Neural progenitor cell (in vitro differentiated cells): ENCODE measurements at regions not wholly inside any gene's neighbourhood (a gene's known extent, or its start where the extent isn't known, plus 50 kb on each side); places are given as distances from the start of the nearest gene placed in this dataset.
A peak's percentile ranks its signal among the peaks of the same experiment; 100 is the strongest.

Source experiments
- DNase-seq: peaks from one replicate; pipeline ENCODE4 v3.0.0-alpha.2; 2016; ENCODE audit warnings: low spot score
- H2AFZ ChIP-seq: fragments of 200-600 bp; sonication (generic); replicated peaks from 2 replicates; pipeline ENCODE4 v1.6.1; 2016; ENCODE audit warnings: antibody characterized with exemption
- H3F3A ChIP-seq: fragments of 200-600 bp; sonication (generic); 2 replicates; pipeline ENCODE4 v1.6.1; 2016; ENCODE audit warnings: antibody characterized with exemption, low read depth
- H3K27ac ChIP-seq: fragments of 200-600 bp; sonication (generic); 2 replicates; pipeline ENCODE4 v1.5.1; 2016; ENCODE audit warnings: mild to moderate bottlenecking
- H3K27me3 ChIP-seq: fragments of 200-600 bp; sonication (generic); 2 replicates; pipeline ENCODE4 v1.6.1; 2016; ENCODE audit warnings: mild to moderate bottlenecking, moderate library complexity
- H3K36me3 ChIP-seq: fragments of 200-600 bp; sonication (generic); 2 replicates; pipeline ENCODE4 v1.5.1; 2016
- H3K4me1 ChIP-seq: fragments of 200-600 bp; sonication (generic); 2 replicates; pipeline ENCODE4 v1.6.1; 2016; ENCODE audit warnings: mixed run types
- H3K4me2 ChIP-seq: fragments of 200-600 bp; sonication (generic); 2 replicates; pipeline ENCODE4 v1.6.1; 2016
- H3K4me3 ChIP-seq: fragments of 200-600 bp; sonication (generic); 2 replicates; pipeline ENCODE4 v1.5.1; 2016
- H3K79me2 ChIP-seq: fragments of 200-600 bp; sonication (generic); 2 replicates; pipeline ENCODE4 v1.6.1; 2016; ENCODE audit warnings: low read depth
- H3K9ac ChIP-seq: fragments of 200-600 bp; sonication (generic); 2 replicates; pipeline ENCODE4 v1.6.1; 2016
- H3K9me3 ChIP-seq: fragments of 200-600 bp; sonication (generic); 2 replicates; pipeline ENCODE4 v1.5.1; 2016; ENCODE audit warnings: low read depth
- H4K20me1 ChIP-seq: fragments of 200-600 bp; sonication (generic); 2 replicates; pipeline ENCODE4 v1.6.1; 2016; ENCODE audit warnings: low read depth
- H3K27ac Mint-ChIP-seq: 3 replicates; pipeline ENCODE4 v1.8.0; 2021; ENCODE audit warnings: mixed read lengths
- H3K27me3 Mint-ChIP-seq: 2 replicates; pipeline ENCODE4 v1.8.0; 2022; ENCODE audit warnings: low read depth, mild to moderate bottlenecking, inconsistent platforms, moderate library complexity, mixed read lengths; ENCODE audit not compliant: insufficient read depth
- H3K36me3 Mint-ChIP-seq: 3 replicates; pipeline ENCODE4 v1.8.0; 2021; ENCODE audit warnings: mixed read lengths
- H3K4me1 Mint-ChIP-seq: 3 replicates; pipeline ENCODE4 v1.8.0; 2021; ENCODE audit warnings: mixed read lengths
- H3K4me3 Mint-ChIP-seq: 3 replicates; pipeline ENCODE4 v1.8.0; 2021; ENCODE audit warnings: mild to moderate bottlenecking, moderate library complexity, mixed read lengths
- H3K9me3 Mint-ChIP-seq: 3 replicates; pipeline ENCODE4 v1.8.0; 2020; ENCODE audit warnings: mixed read lengths
- EZH2 ChIP-seq: fragments of 200-600 bp; sonication (generic); IDR thresholded peaks from 2 replicates; pipeline ENCODE4 v1.6.1; 2017; ENCODE audit warnings: antibody characterized with exemption, mild to moderate bottlenecking, moderate library complexity
- EZH2phosphoT487 ChIP-seq: fragments of 200-600 bp; sonication (generic); IDR thresholded peaks from 2 replicates; pipeline ENCODE4 v1.6.1; 2017; ENCODE audit warnings: antibody characterized with exemption
- TF ChIP-seq, protein P1 (sequence below): fragments of 200-600 bp; sonication (generic); IDR thresholded peaks from 2 replicates; pipeline ENCODE4 v1.5.1; 2017; ENCODE audit warnings: antibody characterized with exemption, mild to moderate bottlenecking

DNA sequence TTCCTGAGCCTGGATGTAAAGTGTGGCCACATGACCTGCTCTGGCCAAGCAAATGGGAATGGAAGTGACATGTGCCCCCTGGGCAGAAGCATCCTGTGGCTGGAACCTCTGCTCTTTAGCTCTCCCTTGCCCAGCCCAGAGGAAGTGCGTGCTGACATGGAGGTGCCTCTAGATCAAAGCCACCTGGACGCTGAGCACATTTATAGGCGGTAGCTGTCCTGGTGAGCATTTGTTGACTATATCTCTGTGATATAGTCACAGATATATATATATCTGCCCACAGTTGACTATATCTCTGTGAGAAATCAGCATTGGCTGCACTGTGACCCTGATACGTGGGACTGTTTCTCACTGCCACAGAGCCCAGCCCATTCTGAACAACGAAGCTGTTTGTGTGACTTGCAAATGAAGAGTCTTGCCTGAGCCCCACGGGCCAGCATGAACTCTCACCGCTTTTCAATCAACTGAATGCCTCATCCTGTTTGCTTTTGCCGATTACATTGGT, 118.8 kb downstream of the C16orf95 start:
- Histone ChIP-seq H4K20me1 (no peaks in the 10 kb centered on the region), H3F3A (no peaks in the 10 kb centered on the region), H2AFZ (no peak overlapping the region), H3K4me3 (no peak overlapping the region), H3K27me3 (no peaks in the 10 kb centered on the region), H3K9ac (no peak overlapping the region), H3K9me3 (no peaks in the 10 kb centered on the region), H3K79me2 (no peaks in the 10 kb centered on the region), H3K27ac (no peak overlapping the region), H3K4me1 (no peaks in the 10 kb centered on the region), H3K36me3 (no peaks in the 10 kb centered on the region), H3K4me2 (no peak overlapping the region)
- DNase-seq, result no peak
- Mint-ChIP-seq H3K27ac (no peak overlapping the region), H3K4me3 (no peak overlapping the region), H3K27me3 (peaks cover 7% of the 10 kb centered on the region), H3K4me1 (peaks cover 27% of the 10 kb centered on the region), H3K36me3 (no peaks in the 10 kb centered on the region), H3K9me3 (no peaks in the 10 kb centered on the region)
- TF ChIP-seq EZH2 (no peak), EZH2phosphoT487 (no peak)
- TF ChIP-seq, protein P1, sequence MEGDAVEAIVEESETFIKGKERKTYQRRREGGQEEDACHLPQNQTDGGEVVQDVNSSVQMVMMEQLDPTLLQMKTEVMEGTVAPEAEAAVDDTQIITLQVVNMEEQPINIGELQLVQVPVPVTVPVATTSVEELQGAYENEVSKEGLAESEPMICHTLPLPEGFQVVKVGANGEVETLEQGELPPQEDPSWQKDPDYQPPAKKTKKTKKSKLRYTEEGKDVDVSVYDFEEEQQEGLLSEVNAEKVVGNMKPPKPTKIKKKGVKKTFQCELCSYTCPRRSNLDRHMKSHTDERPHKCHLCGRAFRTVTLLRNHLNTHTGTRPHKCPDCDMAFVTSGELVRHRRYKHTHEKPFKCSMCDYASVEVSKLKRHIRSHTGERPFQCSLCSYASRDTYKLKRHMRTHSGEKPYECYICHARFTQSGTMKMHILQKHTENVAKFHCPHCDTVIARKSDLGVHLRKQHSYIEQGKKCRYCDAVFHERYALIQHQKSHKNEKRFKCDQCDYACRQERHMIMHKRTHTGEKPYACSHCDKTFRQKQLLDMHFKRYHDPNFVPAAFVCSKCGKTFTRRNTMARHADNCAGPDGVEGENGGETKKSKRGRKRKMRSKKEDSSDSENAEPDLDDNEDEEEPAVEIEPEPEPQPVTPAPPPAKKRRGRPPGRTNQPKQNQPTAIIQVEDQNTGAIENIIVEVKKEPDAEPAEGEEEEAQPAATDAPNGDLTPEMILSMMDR, result no peak

GRCh38 chr16:87198881-87199280, 118.3 kb downstream of the C16orf95 start:
- Mint-ChIP-seq H3K36me3 (no peaks in the 10 kb centered on the region), H3K4me3 (no peak overlapping the region), H3K4me1 (peaks cover 28% of the 10 kb centered on the region), H3K9me3 (no peaks in the 10 kb centered on the region), H3K27me3 (peaks cover 7% of the 10 kb centered on the region), H3K27ac (no peak overlapping the region)
- H3K36me3 ChIP-seq, result no peaks in the 10 kb centered on the region
- no peaks in the 10 kb centered on the region for H4K20me1 ChIP-seq
- no peak overlapping the region for H3K4me2 ChIP-seq
- H2AFZ ChIP-seq, result no peak overlapping the region
- TF ChIP-seq EZH2 (no peak), EZH2phosphoT487 (no peak)
- TF ChIP-seq, protein P1, result no peak
- no peak for DNase-seq
- no peak overlapping the region for H3K27ac ChIP-seq
- no peaks in the 10 kb centered on the region for H3K4me1 ChIP-seq
- no peaks in the 10 kb centered on the region for H3K27me3 ChIP-seq
- H3K9me3 ChIP-seq, result no peaks in the 10 kb centered on the region
- H3F3A ChIP-seq, result no peaks in the 10 kb centered on the region
- no peak overlapping the region for H3K4me3 ChIP-seq
- H3K79me2 ChIP-seq, result no peaks in the 10 kb centered on the region
- H3K9ac ChIP-seq, result no peak overlapping the region

GRCh38 chr16:87199379-87199778, 117.8 kb downstream of the C16orf95 start:
- DNase-seq, result no peak
- Mint-ChIP-seq H3K4me3 (peak overlapping the region; percentile 37), H3K4me1 (peaks cover 28% of the 10 kb centered on the region), H3K27me3 (peaks cover 7% of the 10 kb centered on the region), H3K9me3 (no peaks in the 10 kb centered on the region), H3K36me3 (no peaks in the 10 kb centered on the region), H3K27ac (no peak overlapping the region)
- H3K27me3 ChIP-seq, result no peaks in the 10 kb centered on the region
- H4K20me1 ChIP-seq, result no peaks in the 10 kb centered on the region
- no peaks in the 10 kb centered on the region for H3K36me3 ChIP-seq
- TF ChIP-seq, protein P1, result no peak
- TF ChIP-seq EZH2 (no peak), EZH2phosphoT487 (no peak)
- H2AFZ ChIP-seq, result no peak overlapping the region
- no peak overlapping the region for H3K4me2 ChIP-seq
- no peaks in the 10 kb centered on the region for H3K4me1 ChIP-seq
- H3K27ac ChIP-seq, result no peak overlapping the region
- H3K9ac ChIP-seq, result no peak overlapping the region
- no peaks in the 10 kb centered on the region for H3K9me3 ChIP-seq
- H3K79me2 ChIP-seq, result no peaks in the 10 kb centered on the region
- H3F3A ChIP-seq, result no peaks in the 10 kb centered on the region
- H3K4me3 ChIP-seq, result no peak overlapping the region
